ENCODE measurements at regions not wholly inside any gene's neighbourhood (a gene's known extent, or its start where the extent isn't known, plus 50 kb on each side); places are given as distances from the start of the nearest gene placed in this dataset.

DNA sequence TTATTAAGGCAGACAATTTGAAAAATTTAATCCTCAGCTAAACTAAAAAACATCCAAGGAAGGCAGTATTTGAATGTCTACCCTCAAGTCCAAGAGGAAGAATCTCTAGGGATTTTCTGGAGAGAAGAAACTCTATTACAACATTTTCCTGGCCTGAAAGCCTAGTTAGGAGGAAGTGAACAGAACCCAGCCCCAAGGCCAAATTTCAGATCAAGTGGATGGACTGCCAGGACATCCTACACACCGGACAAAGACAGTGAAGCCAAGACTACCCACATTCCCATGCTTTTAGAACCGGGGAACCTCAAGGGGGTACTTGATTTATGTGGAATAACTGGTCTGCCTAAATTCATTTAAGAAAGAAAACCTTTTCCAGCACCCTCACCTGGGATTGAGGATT is 108.9 kb upstream of the MEOX2 start:
- TF ChIP-seq, protein P1, sequence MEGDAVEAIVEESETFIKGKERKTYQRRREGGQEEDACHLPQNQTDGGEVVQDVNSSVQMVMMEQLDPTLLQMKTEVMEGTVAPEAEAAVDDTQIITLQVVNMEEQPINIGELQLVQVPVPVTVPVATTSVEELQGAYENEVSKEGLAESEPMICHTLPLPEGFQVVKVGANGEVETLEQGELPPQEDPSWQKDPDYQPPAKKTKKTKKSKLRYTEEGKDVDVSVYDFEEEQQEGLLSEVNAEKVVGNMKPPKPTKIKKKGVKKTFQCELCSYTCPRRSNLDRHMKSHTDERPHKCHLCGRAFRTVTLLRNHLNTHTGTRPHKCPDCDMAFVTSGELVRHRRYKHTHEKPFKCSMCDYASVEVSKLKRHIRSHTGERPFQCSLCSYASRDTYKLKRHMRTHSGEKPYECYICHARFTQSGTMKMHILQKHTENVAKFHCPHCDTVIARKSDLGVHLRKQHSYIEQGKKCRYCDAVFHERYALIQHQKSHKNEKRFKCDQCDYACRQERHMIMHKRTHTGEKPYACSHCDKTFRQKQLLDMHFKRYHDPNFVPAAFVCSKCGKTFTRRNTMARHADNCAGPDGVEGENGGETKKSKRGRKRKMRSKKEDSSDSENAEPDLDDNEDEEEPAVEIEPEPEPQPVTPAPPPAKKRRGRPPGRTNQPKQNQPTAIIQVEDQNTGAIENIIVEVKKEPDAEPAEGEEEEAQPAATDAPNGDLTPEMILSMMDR (IDR thresholded peaks at IDR 0.05; ENCODE audit: insufficient read depth, low read depth, low read length), result no peak
- TF ChIP-seq EZH2 (IDR thresholded peaks at IDR 0.05; ENCODE audit: insufficient read depth, low read length), result no peak

Measured in astrocyte (in vitro differentiated cells and primary cell).